ENCODE measurements at regions not wholly inside any gene's neighbourhood (a gene's known extent, or its start where the extent isn't known, plus 50 kb on each side); places are given as distances from the start of the nearest gene placed in this dataset.

GRCh38 chr13:67772807-67773453 lies 542.8 kb upstream of the PCDH9 start:
- in situ Hi-C loops (cut with MboI; ENCODE audit: low pct_unique_long_range_greater_than_20kb, low sequenced_read_pairs) = no loop called here
- no peak for DNase-seq

- DNase-seq = no peak
- in situ Hi-C loops (cut with MboI; ENCODE audit: low pct_unique_long_range_greater_than_20kb, low sequenced_read_pairs) = no loop called here
Measured at GRCh38 chr13:67771106-67771505, 541.0 kb upstream of the PCDH9 start.

GRCh38 chr13:67769987-67770341 lies 539.8 kb upstream of the PCDH9 start:
- in situ Hi-C loops (cut with MboI; ENCODE audit: low pct_unique_long_range_greater_than_20kb, low sequenced_read_pairs) = no loop called here
- no peak for DNase-seq

GRCh38 chr13:67769063-67769986 lies 539.2 kb upstream of the PCDH9 start:
- in situ Hi-C loops (cut with MboI; ENCODE audit: low pct_unique_long_range_greater_than_20kb, low sequenced_read_pairs) = no loop called here
- no peak for DNase-seq

GRCh38 chr13:67763984-67764383 lies 533.8 kb upstream of the PCDH9 start:
- in situ Hi-C loops (cut with MboI; ENCODE audit: low pct_unique_long_range_greater_than_20kb, low sequenced_read_pairs) = no loop called here
- DNase-seq = no peak

GRCh38 chr13:67763384-67763783 lies 533.2 kb upstream of the PCDH9 start:
- in situ Hi-C loops (cut with MboI; ENCODE audit: low pct_unique_long_range_greater_than_20kb, low sequenced_read_pairs) = no loop called here
- DNase-seq = no peak

GRCh38 chr13:67758975-67759374 lies 528.8 kb upstream of the PCDH9 start:
- in situ Hi-C loops (cut with MboI; ENCODE audit: low pct_unique_long_range_greater_than_20kb, low sequenced_read_pairs) = no loop called here
- no peak for DNase-seq

- in situ Hi-C loops (cut with MboI; ENCODE audit: low pct_unique_long_range_greater_than_20kb, low sequenced_read_pairs) = no loop called here
- DNase-seq = no peak
Measured at GRCh38 chr13:67754012-67754411, 523.9 kb upstream of the PCDH9 start.

GRCh38 chr13:67752759-67753158 lies 522.6 kb upstream of the PCDH9 start:
- in situ Hi-C loops (cut with MboI; ENCODE audit: low pct_unique_long_range_greater_than_20kb, low sequenced_read_pairs) = no loop called here
- DNase-seq = no peak

GRCh38 chr13:67742478-67742877 lies 512.3 kb upstream of the PCDH9 start:
- DNase-seq = no peak
- in situ Hi-C loops (cut with MboI; ENCODE audit: low pct_unique_long_range_greater_than_20kb, low sequenced_read_pairs) = no loop called here

- in situ Hi-C loops (cut with MboI; ENCODE audit: low pct_unique_long_range_greater_than_20kb, low sequenced_read_pairs) = no loop called here
- no peak for DNase-seq
Measured at GRCh38 chr13:67740871-67741535, 510.9 kb upstream of the PCDH9 start.

- DNase-seq = peak; percentile 20
- in situ Hi-C loops (cut with MboI; ENCODE audit: low pct_unique_long_range_greater_than_20kb, low sequenced_read_pairs) = no loop called here
Measured at GRCh38 chr13:67736646-67737420, 506.7 kb upstream of the PCDH9 start.

- in situ Hi-C loops (cut with MboI; ENCODE audit: low pct_unique_long_range_greater_than_20kb, low sequenced_read_pairs) = no loop called here
- DNase-seq = no peak
Measured at GRCh38 chr13:67735651-67736050, 505.5 kb upstream of the PCDH9 start.

GRCh38 chr13:67726979-67727378 lies 496.8 kb upstream of the PCDH9 start:
- in situ Hi-C loops (cut with MboI; ENCODE audit: low pct_unique_long_range_greater_than_20kb, low sequenced_read_pairs) = no loop called here
- no peak for DNase-seq

- no peak for DNase-seq
- in situ Hi-C loops (cut with MboI; ENCODE audit: low pct_unique_long_range_greater_than_20kb, low sequenced_read_pairs) = no loop called here
Measured at GRCh38 chr13:67725999-67726398, 495.9 kb upstream of the PCDH9 start.

GRCh38 chr13:67713571-67713970 lies 483.4 kb upstream of the PCDH9 start:
- DNase-seq = no peak
- in situ Hi-C loops (cut with MboI; ENCODE audit: low pct_unique_long_range_greater_than_20kb, low sequenced_read_pairs) = no loop called here

- in situ Hi-C loops (cut with MboI; ENCODE audit: low pct_unique_long_range_greater_than_20kb, low sequenced_read_pairs) = no loop called here
- DNase-seq = no peak
Measured at GRCh38 chr13:67696775-67697174, 466.6 kb upstream of the PCDH9 start.

GRCh38 chr13:67664502-67664901 lies 434.4 kb upstream of the PCDH9 start:
- in situ Hi-C loops (cut with MboI; ENCODE audit: low pct_unique_long_range_greater_than_20kb, low sequenced_read_pairs) = no loop called here
- no peak for DNase-seq

- in situ Hi-C loops (cut with MboI; ENCODE audit: low pct_unique_long_range_greater_than_20kb, low sequenced_read_pairs) = no loop called here
- DNase-seq = no peak
Measured at GRCh38 chr13:67662997-67663396, 432.9 kb upstream of the PCDH9 start.
